ENCODE measurements at regions not wholly inside any gene's neighbourhood (a gene's known extent, or its start where the extent isn't known, plus 50 kb on each side); places are given as distances from the start of the nearest gene placed in this dataset.

- POLR2A ChIA-PET = no interaction called here
- ATAC-seq (no peak), FAIRE-seq (no peak), DNase-seq (ENCODE audit: low spot score) (no peak)
- no TSS peak for BruUV-seq (replicated peaks)
- H3K36me3 ChIP-seq (replicated peaks in 1 of 2; ENCODE audit: control insufficient read depth in 1 of 2, insufficient read depth in 2 of 2, low read length in 2 of 2) = no peaks in the 10 kb centered on the region
- peaks cover 6 to 29% of the 10 kb centered on the region in 2 experiments; a peak in 3 of 5 replicates for H3K27me3 ChIP-seq (ENCODE audit: control insufficient read depth in 1 of 2, insufficient read depth in 2 of 2, low read length in 2 of 2)
- CTCF ChIA-PET (ENCODE audit: low intra/inter-chr PET ratio, low total read pairs) = no interaction called here
- H3K4me2 ChIP-seq (ENCODE audit: low read depth, low read length) = no peak overlapping the region
- H3K79me2 ChIP-seq (ENCODE audit: insufficient read depth, low read length) = no peaks in the 10 kb centered on the region
- no peaks in the 10 kb centered on the region for H4K20me1 ChIP-seq (ENCODE audit: insufficient read depth, low read length)
- in situ Hi-C loops (cut with HindIII; ENCODE audit: extremely low pct_ligation_motif_present, low pct_unique_long_range_greater_than_20kb) (no loop called here), intact Hi-C loops (cut with micrococcal nuclease; ENCODE audit: unreplicated experiment) (no loop called here)
- 50% methylated on average over 17 of the region's 17 CpGs for WGBS (ENCODE audit: low lambda C conversion rate)
- no peak overlapping the region for H3K4me3 ChIP-seq (replicated peaks in 1 of 3; ENCODE audit: insufficient read depth in 1 of 3, low read depth in 2 of 3, low read length in 3 of 3)
- H3K27ac ChIP-seq (ENCODE audit: extremely low read length, insufficient read depth, low read length) = no peak overlapping the region
- TF ChIP-seq PAXIP1 (CRISPR knock-in tag; conservative IDR thresholded peaks at IDR 0.05) = no peak
- no peak for TF ChIP-seq JUND (CRISPR knock-in tag; IDR thresholded peaks at IDR 0.05)
- TF ChIP-seq SIX1 (CRISPR knock-in tag; IDR thresholded peaks at IDR 0.05; ENCODE audit: borderline replicate concordance) = no peak
- no peak for TF ChIP-seq FOSL1 (CRISPR knock-in tag; IDR thresholded peaks at IDR 0.05; ENCODE audit: borderline replicate concordance)
- TF ChIP-seq ZSCAN9 (CRISPR knock-in tag; IDR thresholded peaks at IDR 0.05; ENCODE audit: borderline replicate concordance) = no peak
- no peak for TF ChIP-seq MAFK (conservative IDR thresholded peaks at IDR 0.05 in 1 of 2, IDR thresholded peaks at IDR 0.05 in 1 of 2; ENCODE audit: low read length in 2 of 2)
- no peak for TF ChIP-seq TCF7 (IDR thresholded peaks at IDR 0.05; ENCODE audit: low read depth)
- TF ChIP-seq PRDM15 (CRISPR knock-in tag; IDR thresholded peaks at IDR 0.05) = no peak
- no peak for TF ChIP-seq ARHGAP35 (CRISPR knock-in tag; IDR thresholded peaks at IDR 0.05; ENCODE audit: borderline replicate concordance)
- no peaks in the 10 kb centered on the region for H3K4me1 ChIP-seq (ENCODE audit: insufficient read depth, low read length)
- no peak overlapping the region for H3K9ac ChIP-seq (ENCODE audit: insufficient read depth, low read depth, low read length)
- H3K9me3 ChIP-seq (ENCODE audit: low read length) = no peaks in the 10 kb centered on the region
- H2AFZ ChIP-seq (ENCODE audit: low read length) = no peak overlapping the region
These were observed 850.0 kb downstream of the TBC1D22A start for GRCh38 chr22:47612311-47612910.

Measured in HepG2 (cell line).